SK-N-SH (cell line): ENCODE measurements at regions not wholly inside any gene's neighbourhood (a gene's known extent, or its start where the extent isn't known, plus 50 kb on each side); places are given as distances from the start of the nearest gene placed in this dataset.

Experiments used
- CTCF ChIA-PET: fragments of 300-600, 350-600 bp; formaldehyde crosslinking; extraction: SDS; loops from one replicate; lab custom pipeline; 2021; lab: Yijun Ruan, JAX
- POLR2A ChIA-PET: fragments of 350-600 bp; sonication (Branson Sonifier 250); formaldehyde crosslinking; extraction: SDS; loops from one replicate; lab custom pipeline; 2020; ENCODE audit warnings: antibody characterized with exemption, inconsistent platforms; lab: Yijun Ruan, JAX
- DNase-seq: peaks from one replicate; pipeline ENCODE4 v3.0.0; 2012
- H2AFZ ChIP-seq: fragments of 200-600 bp; sonication (generic); 2 replicates; pipeline ENCODE4 v1.8.1; 2016; ENCODE audit warnings: antibody characterized with exemption, mild to moderate bottlenecking, low read depth
- H3F3A ChIP-seq: fragments of 200-600 bp; sonication (generic); replicated peaks from 2 replicates; pipeline ENCODE3; 2016; ENCODE audit warnings: antibody characterized with exemption, mild to moderate bottlenecking; ENCODE audit not compliant: insufficient read depth
- H3K27ac ChIP-seq, 2 experiments: fragments of 200-500 bp in 1 of 2; fragments of 200-600 bp in 1 of 2; sonication (Bioruptor generic) in 1 of 2; sonication (generic), shearing (Covaris generic) in 1 of 2; 2 replicates each; pipeline versions ENCODE4 v1.5.1 to v1.6.1; 2014 to 2016; ENCODE audit warnings: low read depth in 2 of 2, inconsistent platforms in 1 of 2, low read length in 1 of 2, mild to moderate bottlenecking in 1 of 2, mixed read lengths in 1 of 2
- H3K27me3 ChIP-seq: fragments of 200-600 bp; sonication (generic), shearing (Covaris generic); 2 replicates; pipeline ENCODE4 v1.6.1; 2016; ENCODE audit warnings: mixed run types; ENCODE audit not compliant: insufficient read depth
- H3K36me3 ChIP-seq, 2 experiments: fragments of 200-500 bp in 1 of 2; fragments of 200-600 bp in 1 of 2; sonication (Bioruptor generic) in 1 of 2; sonication (generic) in 1 of 2; replicated peaks in 1 of 2; 2 replicates each; pipeline versions ENCODE3 to v1.5.1; 2014 to 2016; ENCODE audit warnings: low read length in 1 of 2, mild to moderate bottlenecking in 1 of 2; ENCODE audit not compliant: insufficient read depth in 2 of 2, control insufficient read depth in 1 of 2
- H3K4me1 ChIP-seq, 2 experiments: fragments of 200-500 bp in 1 of 2; fragments of 200-600 bp in 1 of 2; sonication (Bioruptor generic) in 1 of 2; sonication (generic), shearing (Covaris generic) in 1 of 2; 2 replicates each; pipeline versions ENCODE4 v1.5.1 to v1.6.1; 2014 to 2016; ENCODE audit warnings: low read depth in 1 of 2, low read length in 1 of 2, mixed run types in 1 of 2; ENCODE audit not compliant: insufficient read depth in 2 of 2, control insufficient read depth in 1 of 2
- H3K4me2 ChIP-seq: fragments of 200-600 bp; sonication (generic), shearing (Covaris generic); 2 replicates; pipeline ENCODE4 v1.6.1; 2017; ENCODE audit warnings: mixed run types
- H3K4me3 ChIP-seq, 2 experiments: fragments of 200-500 bp in 1 of 2; fragments of 200-600 bp in 1 of 2; sonication (Bioruptor generic) in 1 of 2; sonication (generic), shearing (Covaris generic) in 1 of 2; 2 replicates each; pipeline versions ENCODE4 v1.5.1 to v1.8.1; 2014 to 2016; ENCODE audit warnings: low read depth in 2 of 2, inconsistent platforms in 1 of 2, low read length in 1 of 2, mild to moderate bottlenecking in 1 of 2, mixed read lengths in 1 of 2, moderate library complexity in 1 of 2
- H3K79me2 ChIP-seq: fragments of 200-600 bp; sonication (generic); 2 replicates; pipeline ENCODE4 v1.8.1; 2017; ENCODE audit warnings: mild to moderate bottlenecking; ENCODE audit not compliant: insufficient read depth
- H3K9ac ChIP-seq: fragments of 200-600 bp; sonication (generic); 2 replicates; pipeline ENCODE4 v1.6.1; 2017; ENCODE audit warnings: mixed run types
- H3K9me2 ChIP-seq: fragments of 200-600 bp; sonication (generic); 2 replicates; pipeline ENCODE4 v1.6.1; 2017; ENCODE audit warnings: mixed run types
- H3K9me3 ChIP-seq: fragments of 200-600 bp; sonication (generic); 2 replicates; pipeline ENCODE4 v1.6.1; 2017; ENCODE audit warnings: mixed run types, mild to moderate bottlenecking, moderate library complexity
- H4K20me1 ChIP-seq: fragments of 200-600 bp; sonication (generic); 2 replicates; pipeline ENCODE4 v1.6.1; 2017; ENCODE audit warnings: mild to moderate bottlenecking, mixed run types; ENCODE audit not compliant: insufficient read depth
- CHD2 ChIP-seq: fragments of 150-350 bp; IDR thresholded peaks from 2 replicates; pipeline ENCODE4 v1.6.1; 2018; ENCODE audit warnings: low read length; ENCODE audit not compliant: partially characterized antibody
- EP300 ChIP-seq, 2 experiments: IDR thresholded peaks; 2 replicates each; pipeline versions ENCODE4 v1.4.0 to v1.6.1; 2012; ENCODE audit warnings: borderline replicate concordance in 1 of 2, low read depth in 1 of 2, low read length in 1 of 2
- EZH2phosphoT487 ChIP-seq: fragments of 200-600 bp; sonication (generic); IDR thresholded peaks from 2 replicates; pipeline ENCODE4 v1.6.1; 2017; ENCODE audit warnings: low read depth, mixed run types, mild to moderate bottlenecking, antibody characterized with exemption, moderate library complexity, borderline replicate concordance
- FOXJ3 ChIP-seq: sonication (generic); formaldehyde crosslinking; IDR thresholded peaks from 2 replicates; pipeline ENCODE4 v1.5.1; 2020; ENCODE audit warnings: mild to moderate bottlenecking, missing genetic modification reagents
- GABPA ChIP-seq: IDR thresholded peaks from 2 replicates; pipeline ENCODE4 v1.4.0; 2012; ENCODE audit warnings: low read depth, mild to moderate bottlenecking
- GATA2 ChIP-seq: sonication (generic); formaldehyde crosslinking; IDR thresholded peaks from 2 replicates; pipeline ENCODE4 v1.5.0; 2020; ENCODE audit warnings: mild to moderate bottlenecking, missing genetic modification reagents
- IRF3 ChIP-seq: fragments of 150-350 bp; IDR thresholded peaks from 2 replicates; pipeline ENCODE4 v1.6.1; 2016; ENCODE audit warnings: mild to moderate bottlenecking, low read depth, low read length
- MXI1 ChIP-seq: IDR thresholded peaks from 2 replicates; pipeline ENCODE4 v1.6.1; 2012; ENCODE audit warnings: mild to moderate bottlenecking, low read depth, low read length, improper control_type of control experiment
- NFIC ChIP-seq: IDR thresholded peaks from 2 replicates; pipeline ENCODE4 v1.4.0; 2012; ENCODE audit warnings: borderline replicate concordance
- PBX3 ChIP-seq: IDR thresholded peaks from 2 replicates; pipeline ENCODE4; 2012
- RAD21 ChIP-seq: IDR thresholded peaks from 2 replicates; pipeline ENCODE4 v1.6.1; 2012; ENCODE audit warnings: mild to moderate bottlenecking, low read length
- REST ChIP-seq: IDR thresholded peaks from 2 replicates; pipeline ENCODE4 v1.6.1; 2012; ENCODE audit warnings: mild to moderate bottlenecking, low read depth, low read length, moderate library complexity
- SMC3 ChIP-seq: IDR thresholded peaks from 2 replicates; pipeline ENCODE4 v1.6.1; 2012; ENCODE audit warnings: low read depth, low read length, improper control_type of control experiment
- TCF12 ChIP-seq: IDR thresholded peaks from 2 replicates; pipeline ENCODE4 v1.4.0; 2012
- USF2 ChIP-seq: fragments of 150-350 bp; IDR thresholded peaks from 2 replicates; pipeline ENCODE4 v1.6.1; 2017; ENCODE audit warnings: antibody characterized with exemption, low read length, low read depth, borderline replicate concordance
- YY1 ChIP-seq: IDR thresholded peaks from 2 replicates; pipeline ENCODE4 v1.4.0; 2012; ENCODE audit warnings: low read depth, mild to moderate bottlenecking
- WGBS: methylation state at CpG from one replicate; pipeline ENCODE4 v1.1.6; 2017; ENCODE audit warnings: low lambda C conversion rate; 5-methylcytosine and 5-hydroxymethylcytosine counted together

- Histone ChIP-seq H3K9ac (no peak overlapping the region), H3K9me3 (no peaks in the 10 kb centered on the region), H3K27ac (no peak overlapping the region), H4K20me1 (no peaks in the 10 kb centered on the region), H3K4me2 (no peak overlapping the region), H3K4me1 (peaks cover 0 to 3% of the 10 kb centered on the region in 2 experiments; a peak in 2 of 4 replicates), H3K27me3 (no peaks in the 10 kb centered on the region), H2AFZ (no peak overlapping the region), H3K36me3 (no peaks in the 10 kb centered on the region), H3K79me2 (no peaks in the 10 kb centered on the region), H3K9me2 (no peaks in the 10 kb centered on the region), H3K4me3 (no peak overlapping the region), H3F3A (no peaks in the 10 kb centered on the region)
- 55% methylated on average over 3 of the region's 3 CpGs for WGBS
- ChIA-PET POLR2A (no interaction called here), CTCF (no interaction called here)
- TF ChIP-seq GABPA (no peak), SMC3 (no peak), IRF3 (no peak), TCF12 (no peak), CHD2 (no peak), YY1 (no peak), RAD21 (no peak), GATA2 (CRISPR knock-in tag) (no peak), FOXJ3 (CRISPR knock-in tag) (no peak), PBX3 (no peak)
- DNase-seq, result no peak
These were observed 63.5 kb downstream of the PCDH18 start for GRCh38 chr4:137468836-137469235.

GRCh38 chr4:137467537-137467936, 64.8 kb downstream of the PCDH18 start:
- no peak overlapping the region for H2AFZ ChIP-seq
- no peak overlapping the region for H3K4me3 ChIP-seq
- POLR2A ChIA-PET, result no interaction called here
- no peaks in the 10 kb centered on the region for H3K9me2 ChIP-seq
- TF ChIP-seq REST, result no peak
- no peak for TF ChIP-seq MXI1
- TF ChIP-seq EP300 (IDR thresholded peaks at IDR 0.05; ENCODE audit: borderline replicate concordance in 1 of 2, low read depth in 1 of 2, low read length in 1 of 2), result no peak
- no peak for TF ChIP-seq NFIC
- no peak for TF ChIP-seq USF2
- no peak for TF ChIP-seq EZH2phosphoT487
- TF ChIP-seq, all 33 proteins: peak for 0
- Histone ChIP-seq H4K20me1 (no peaks in the 10 kb centered on the region), H3K9me3 (no peaks in the 10 kb centered on the region), H3K36me3 (no peaks in the 10 kb centered on the region), H3K27ac (no peak overlapping the region), H3K27me3 (no peaks in the 10 kb centered on the region), H3F3A (no peaks in the 10 kb centered on the region), H3K9ac (no peak overlapping the region), H3K4me2 (no peak overlapping the region), H3K79me2 (no peaks in the 10 kb centered on the region), H3K4me1 (no peaks in the 10 kb centered on the region; a peak in 1 of 4 replicates)
- CTCF ChIA-PET, result no interaction called here
- DNase-seq, result no peak
